GM12891 (cell line): ENCODE measurements at regions not wholly inside any gene's neighbourhood (a gene's known extent, or its start where the extent isn't known, plus 50 kb on each side); places are given as distances from the start of the nearest gene placed in this dataset.

Source experiments
- POLR2A ChIP-seq: IDR thresholded peaks from 2 replicates; pipeline ENCODE4 v1.6.1; 2011; ENCODE audit warnings: low read depth, low read length, control low read depth
- POLR2AphosphoS5 ChIP-seq: IDR thresholded peaks from 2 replicates; pipeline ENCODE4 v1.6.1; 2011; ENCODE audit warnings: low read depth, low read length, control low read depth
- SPI1 ChIP-seq: IDR thresholded peaks from 2 replicates; pipeline ENCODE4 v1.6.1; 2011; ENCODE audit warnings: low read depth, low read length, control low read depth
- TAF1 ChIP-seq: IDR thresholded peaks from 2 replicates; pipeline ENCODE4 v1.6.1; 2011; ENCODE audit warnings: low read depth, low read length, control low read depth

GRCh38 chr5:126171916-126172315, 251.3 kb upstream of the GRAMD2B start:
- TF ChIP-seq POLR2AphosphoS5 (no peak), POLR2A (no peak), TAF1 (no peak), SPI1 (no peak)
